SKM-1 treated with dmso at 0.1 percent for 144 hours (cell line): ENCODE measurements at regions not wholly inside any gene's neighbourhood (a gene's known extent, or its start where the extent isn't known, plus 50 kb on each side); places are given as distances from the start of the nearest gene placed in this dataset.
"Not testable (repeated sequence)": the region's sequence is repeated elsewhere in the genome, so short reads cannot be mapped to it uniquely, and the experiment has no call there.

Source experiments
- DNase-seq: peaks from one replicate; lab custom pipeline; 2025; ENCODE audit not compliant: unreplicated experiment; lab: John Stamatoyannopoulos, UW

- no peak for DNase-seq
Measured at GRCh38 chr3:19825193-19825592, 108.8 kb downstream of the EFHB start.

GRCh38 chr3:19822805-19823204 is 111.2 kb downstream of the EFHB start:
- DNase-seq: no peak

- peak; percentile 19 for DNase-seq
Measured at GRCh38 chr3:19816631-19817030, 117.4 kb downstream of the EFHB start.

GRCh38 chr3:19815805-19816204 is 118.2 kb downstream of the EFHB start:
- DNase-seq: no peak

GRCh38 chr3:19813743-19814142 is 120.3 kb downstream of the EFHB start:
- not testable (repeated sequence) for DNase-seq

GRCh38 chr3:19811689-19812088 is 122.3 kb downstream of the EFHB start:
- peak; percentile 71 for DNase-seq

- no peak for DNase-seq
Measured at GRCh38 chr3:19808834-19809233, 125.2 kb downstream of the EFHB start.

- no peak for DNase-seq
Measured at GRCh38 chr3:19799887-19800286, 134.1 kb downstream of the EFHB start.

GRCh38 chr3:19799115-19799514 is 134.9 kb downstream of the EFHB start:
- DNase-seq: no peak

- no peak for DNase-seq
Measured at GRCh38 chr3:19798324-19798723, 135.7 kb downstream of the EFHB start.

GRCh38 chr3:19792388-19792787 is 141.6 kb downstream of the EFHB start:
- DNase-seq: no peak

GRCh38 chr3:19775765-19776164 is 158.3 kb downstream of the EFHB start:
- no peak for DNase-seq

- no peak for DNase-seq
Measured at GRCh38 chr3:19769694-19770093, 164.3 kb downstream of the EFHB start.

GRCh38 chr3:19765954-19766353 is 168.1 kb downstream of the EFHB start:
- no peak for DNase-seq

GRCh38 chr3:19757773-19758172 is 176.2 kb downstream of the EFHB start:
- DNase-seq: no peak

GRCh38 chr3:19749448-19750017 is 184.5 kb downstream of the EFHB start:
- no peak for DNase-seq

GRCh38 chr3:19748782-19749447 is 185.1 kb downstream of the EFHB start:
- DNase-seq: no peak

GRCh38 chr3:19744047-19744446 is 190.0 kb downstream of the EFHB start:
- no peak for DNase-seq

- DNase-seq: no peak
Measured at GRCh38 chr3:19742935-19743334, 191.1 kb downstream of the EFHB start.

- DNase-seq: no peak
Measured at GRCh38 chr3:19739504-19739903, 194.5 kb downstream of the EFHB start.

GRCh38 chr3:19738846-19739245 is 195.2 kb downstream of the EFHB start:
- no peak for DNase-seq

- no peak for DNase-seq
Measured at GRCh38 chr3:19735111-19735510, 198.9 kb downstream of the EFHB start.

- DNase-seq: no peak
Measured at GRCh38 chr3:19734453-19734852, 199.6 kb downstream of the EFHB start.
